ENCODE measurements at regions not wholly inside any gene's neighbourhood (a gene's known extent, or its start where the extent isn't known, plus 50 kb on each side); places are given as distances from the start of the nearest gene placed in this dataset.

GRCh38 chr7:127530148-127530547 is 55.2 kb downstream of the GCC1 start:
- TF ChIP-seq CTCF (conservative IDR thresholded peaks at IDR 0.05) (no peak), EZH2 (IDR thresholded peaks at IDR 0.05; ENCODE audit: low read depth) (no peak)

Data from PC-9 (cell line).